Lower leg skin (tissue), 3 donors: ENCODE measurements at regions not wholly inside any gene's neighbourhood (a gene's known extent, or its start where the extent isn't known, plus 50 kb on each side); places are given as distances from the start of the nearest gene placed in this dataset.

ENCODE experiments used
- POLR2A ChIP-seq, 2 donors: fragments of 450-650 bp; IDR thresholded peaks; one replicate each; pipeline ENCODE4 v1.6.1; 2016 to 2017; ENCODE audit warnings: antibody characterized with exemption in 2 of 2, mild to moderate bottlenecking in 1 of 2, moderate library complexity in 1 of 2
- TF ChIP-seq, protein P1 (sequence below), 3 donors: fragments of 450-650 bp; IDR thresholded peaks; one replicate each; pipeline ENCODE4 v1.5.1; 2016; ENCODE audit warnings: antibody characterized with exemption in 3 of 3, mild to moderate bottlenecking in 3 of 3, moderate library complexity in 2 of 3

DNA sequence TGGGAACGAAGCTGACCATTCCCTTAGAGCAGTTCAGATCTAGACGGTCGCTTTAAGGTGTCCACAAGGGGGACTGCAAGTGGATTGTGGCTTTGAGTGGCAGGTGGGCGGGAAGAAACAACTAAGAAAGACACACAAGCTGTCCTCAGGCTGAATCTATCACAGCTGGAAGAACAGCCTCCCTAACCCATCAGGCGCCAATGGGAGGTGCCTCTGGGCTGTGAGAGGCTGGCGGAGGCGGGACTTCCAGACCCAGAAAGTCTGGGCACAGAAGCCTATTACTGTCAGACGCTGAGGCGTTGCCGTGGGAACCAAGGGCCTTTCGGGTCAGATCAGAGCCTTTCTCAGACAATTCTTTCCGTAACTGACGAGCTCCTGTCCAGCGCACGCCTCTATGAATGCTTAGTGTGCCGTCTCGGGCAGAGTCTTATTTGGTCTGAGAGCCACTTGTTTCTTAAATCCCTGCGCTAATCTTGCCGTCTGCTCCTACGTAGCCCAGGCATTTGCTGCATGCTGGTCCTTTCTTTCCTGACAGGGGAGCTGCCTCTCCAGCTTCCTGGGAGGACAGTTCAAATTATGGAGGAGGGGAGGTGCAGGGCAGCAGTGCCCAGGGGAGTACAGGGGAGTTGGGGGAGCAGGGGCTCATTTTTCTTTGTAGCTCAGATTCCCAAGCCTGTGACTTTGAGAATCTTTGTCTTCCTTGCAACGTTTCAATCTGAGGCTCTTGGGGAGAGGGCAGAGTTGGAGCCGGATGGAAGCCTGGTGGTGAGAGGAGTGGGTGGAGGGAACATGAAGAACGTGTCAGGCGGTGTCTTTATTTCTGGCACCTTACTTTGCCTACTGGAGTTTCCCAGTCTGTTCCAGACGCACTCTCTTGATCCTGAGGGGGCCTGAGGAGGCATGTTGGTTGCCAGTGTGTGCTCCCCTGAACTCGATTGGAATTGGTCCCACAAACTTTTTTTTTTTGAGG lies 618.7 kb downstream of the KCNJ18 start:
- TF ChIP-seq, protein P1, sequence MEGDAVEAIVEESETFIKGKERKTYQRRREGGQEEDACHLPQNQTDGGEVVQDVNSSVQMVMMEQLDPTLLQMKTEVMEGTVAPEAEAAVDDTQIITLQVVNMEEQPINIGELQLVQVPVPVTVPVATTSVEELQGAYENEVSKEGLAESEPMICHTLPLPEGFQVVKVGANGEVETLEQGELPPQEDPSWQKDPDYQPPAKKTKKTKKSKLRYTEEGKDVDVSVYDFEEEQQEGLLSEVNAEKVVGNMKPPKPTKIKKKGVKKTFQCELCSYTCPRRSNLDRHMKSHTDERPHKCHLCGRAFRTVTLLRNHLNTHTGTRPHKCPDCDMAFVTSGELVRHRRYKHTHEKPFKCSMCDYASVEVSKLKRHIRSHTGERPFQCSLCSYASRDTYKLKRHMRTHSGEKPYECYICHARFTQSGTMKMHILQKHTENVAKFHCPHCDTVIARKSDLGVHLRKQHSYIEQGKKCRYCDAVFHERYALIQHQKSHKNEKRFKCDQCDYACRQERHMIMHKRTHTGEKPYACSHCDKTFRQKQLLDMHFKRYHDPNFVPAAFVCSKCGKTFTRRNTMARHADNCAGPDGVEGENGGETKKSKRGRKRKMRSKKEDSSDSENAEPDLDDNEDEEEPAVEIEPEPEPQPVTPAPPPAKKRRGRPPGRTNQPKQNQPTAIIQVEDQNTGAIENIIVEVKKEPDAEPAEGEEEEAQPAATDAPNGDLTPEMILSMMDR (IDR thresholded peaks at IDR 0.05): no peak
- no peak for TF ChIP-seq POLR2A (IDR thresholded peaks at IDR 0.05)
